ENCODE measurements at regions not wholly inside any gene's neighbourhood (a gene's known extent, or its start where the extent isn't known, plus 50 kb on each side); places are given as distances from the start of the nearest gene placed in this dataset.

DNA sequence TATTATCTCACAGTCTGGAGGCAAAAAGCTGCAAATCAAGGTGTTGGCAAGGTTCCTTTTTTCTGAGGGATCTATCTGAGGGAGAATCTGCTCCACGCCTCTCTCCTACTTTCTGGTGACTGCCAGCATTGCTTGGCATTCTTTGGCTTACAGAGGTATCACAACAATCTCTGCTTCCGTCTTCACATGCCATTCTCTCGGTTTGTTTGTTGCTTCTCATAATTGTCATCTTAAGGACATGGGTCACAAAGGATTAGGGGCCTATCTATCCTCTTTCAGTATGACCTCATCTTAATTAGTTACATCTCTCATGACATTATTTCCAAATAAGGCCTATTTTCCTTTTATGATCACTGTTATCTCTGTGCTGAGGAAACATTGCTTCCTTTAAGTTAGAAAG is 345.0 kb downstream of the FOXG1 start:
- DNase-seq, result no peak

DNA sequence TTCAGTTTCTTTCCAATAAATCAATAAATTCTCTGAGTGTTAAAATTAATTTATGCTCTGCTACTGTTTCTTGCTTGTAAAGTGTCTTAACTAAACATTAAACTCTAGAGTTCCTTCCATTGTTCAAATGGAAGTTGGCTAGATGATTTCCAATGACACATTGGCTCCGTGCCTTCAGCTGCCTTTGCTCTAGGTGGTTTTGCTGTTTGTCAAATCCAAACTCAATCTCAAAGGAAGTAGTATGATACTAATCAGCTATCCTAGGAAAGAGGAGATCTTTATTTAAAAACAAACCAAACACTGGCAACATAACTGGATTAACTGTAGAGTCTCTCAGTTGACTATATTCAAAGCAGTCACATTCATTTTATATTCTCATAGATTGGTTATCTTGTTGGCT is 356.4 kb downstream of the FOXG1 start:
- no peak for DNase-seq

DNA sequence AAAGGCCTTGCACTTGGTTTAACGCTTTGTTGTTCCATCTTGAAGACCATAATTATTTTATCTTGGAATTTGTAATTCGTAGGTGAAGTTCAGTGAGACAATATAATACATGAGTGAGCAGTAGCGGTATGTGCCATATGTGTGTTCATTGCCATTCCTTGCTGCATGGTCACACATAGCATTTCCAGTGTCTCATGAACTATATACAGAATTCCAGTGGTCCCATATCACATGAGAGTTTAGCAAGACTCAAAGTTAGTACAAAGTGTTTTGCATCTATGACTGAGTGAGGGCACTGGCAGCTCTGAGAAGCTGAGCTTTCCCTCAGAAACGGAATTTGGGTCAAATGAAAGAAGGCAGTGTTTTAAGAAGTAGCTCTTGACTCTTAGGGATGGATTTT is 359.8 kb downstream of the FOXG1 start:
- DNase-seq, result no peak

DNA sequence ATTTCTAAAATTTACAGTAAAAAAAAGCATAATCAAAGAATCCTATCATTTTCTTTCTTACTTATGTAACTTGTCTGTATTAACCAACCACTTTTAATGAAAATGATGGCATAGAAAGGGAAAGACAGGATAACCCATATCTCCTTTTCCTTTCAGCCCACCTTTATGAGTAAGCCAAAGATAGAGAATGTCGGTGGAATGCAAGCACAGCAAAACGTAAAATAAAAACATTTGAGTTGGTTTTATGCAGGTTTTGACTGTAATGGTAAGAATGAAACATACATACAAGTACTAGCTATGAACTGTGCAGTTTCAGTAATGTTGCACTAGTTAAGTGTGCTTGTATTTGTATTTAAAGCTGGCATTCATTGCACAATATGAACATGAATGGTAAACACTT is 360.3 kb downstream of the FOXG1 start:
- DNase-seq, result no peak

DNA sequence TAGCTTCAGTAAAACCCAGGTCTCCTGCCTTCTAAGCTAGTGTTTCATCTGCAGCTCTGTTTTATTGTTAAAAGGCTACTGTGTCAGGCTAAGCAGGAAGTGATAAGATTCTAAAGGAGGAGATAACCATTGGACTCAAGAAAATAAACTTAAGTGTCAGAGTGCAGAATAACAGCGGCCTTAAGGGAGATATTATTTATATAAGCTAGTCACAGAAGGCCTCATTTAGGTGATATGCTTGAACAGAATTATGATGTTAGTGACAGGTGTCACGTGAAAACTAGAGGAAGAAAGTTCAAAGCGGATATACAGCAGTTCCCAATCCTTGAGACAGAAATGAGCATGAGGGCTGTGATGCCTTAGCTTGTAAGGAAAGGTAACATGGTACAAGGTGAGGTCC is 373.4 kb downstream of the FOXG1 start:
- no peak for DNase-seq

DNA sequence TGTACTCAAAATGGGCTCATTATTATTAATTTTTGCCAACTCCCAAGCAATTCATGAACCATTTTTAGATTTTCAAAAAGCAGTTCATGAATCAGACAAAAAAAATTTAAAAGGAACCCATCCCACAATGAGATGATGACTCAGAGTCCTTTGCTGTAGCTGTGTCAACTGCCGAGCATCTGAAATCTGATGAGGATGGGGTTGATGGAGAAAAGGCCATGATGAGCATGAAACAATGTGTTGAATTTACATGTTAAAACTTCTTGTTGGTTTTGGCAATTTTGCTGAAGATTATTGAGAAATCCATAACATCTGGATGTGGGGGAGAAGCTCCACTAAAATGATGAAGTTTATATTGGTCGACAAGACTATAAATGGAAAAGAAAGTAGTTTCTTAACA is 378.0 kb downstream of the FOXG1 start:
- DNase-seq, result no peak

DNA sequence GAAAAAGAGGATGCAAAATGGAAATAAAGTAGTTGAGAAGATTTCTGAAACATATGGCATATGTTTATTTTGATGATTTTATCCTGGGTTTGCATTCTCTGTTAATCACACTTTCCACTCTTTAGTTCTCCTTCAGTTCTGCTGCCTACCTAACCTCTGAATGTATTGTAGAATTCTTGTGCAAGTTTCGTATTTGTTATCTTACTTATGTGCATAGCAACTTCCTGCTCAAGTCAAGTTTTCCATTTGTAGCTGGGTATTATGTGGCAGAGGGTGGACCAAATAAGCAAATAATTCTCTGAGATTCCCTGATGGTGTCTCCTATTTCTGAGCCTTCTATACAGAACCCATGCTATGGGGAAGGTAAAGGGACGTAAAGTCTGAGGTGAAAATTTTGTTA is 381.6 kb downstream of the FOXG1 start:
- no peak for DNase-seq

DNA sequence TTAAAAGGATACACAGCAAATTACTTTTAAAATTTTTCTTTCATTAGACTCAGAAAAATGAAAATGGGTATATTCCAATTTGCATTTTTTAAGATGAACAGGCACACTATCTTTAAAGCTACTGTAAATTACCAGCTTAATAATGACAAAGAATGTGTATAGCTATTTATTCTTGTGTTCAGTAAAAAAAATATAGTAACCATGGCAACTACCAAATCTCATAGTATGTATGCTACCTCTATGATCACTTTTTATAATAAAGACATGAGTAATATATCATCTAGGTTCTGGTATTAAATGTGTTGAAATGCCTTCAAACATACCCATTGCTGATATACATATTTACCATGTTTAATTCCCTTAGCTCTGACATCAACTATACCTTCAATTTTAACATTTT is 383.2 kb downstream of the FOXG1 start:
- no peak for DNase-seq

DNA sequence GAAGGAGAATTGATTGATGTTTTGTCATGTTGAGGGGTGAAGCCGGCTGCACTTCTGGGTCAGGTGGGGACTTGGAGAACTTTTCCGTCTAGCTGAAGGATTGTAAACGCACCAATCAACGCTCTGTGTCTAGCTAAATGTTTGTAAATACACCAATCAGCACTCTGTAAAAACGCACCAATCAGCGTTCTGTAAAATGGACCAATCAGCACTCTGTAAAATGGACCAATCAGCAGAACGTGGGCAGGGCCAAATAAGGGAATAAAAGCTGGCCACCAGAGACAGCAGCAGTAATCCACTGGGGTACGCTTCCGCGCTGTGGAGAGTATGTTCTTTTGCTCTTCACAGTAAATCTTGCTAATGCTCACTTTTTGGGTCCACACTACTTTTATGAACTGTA is 384.1 kb downstream of the FOXG1 start:
- DNase-seq, result no peak

DNA sequence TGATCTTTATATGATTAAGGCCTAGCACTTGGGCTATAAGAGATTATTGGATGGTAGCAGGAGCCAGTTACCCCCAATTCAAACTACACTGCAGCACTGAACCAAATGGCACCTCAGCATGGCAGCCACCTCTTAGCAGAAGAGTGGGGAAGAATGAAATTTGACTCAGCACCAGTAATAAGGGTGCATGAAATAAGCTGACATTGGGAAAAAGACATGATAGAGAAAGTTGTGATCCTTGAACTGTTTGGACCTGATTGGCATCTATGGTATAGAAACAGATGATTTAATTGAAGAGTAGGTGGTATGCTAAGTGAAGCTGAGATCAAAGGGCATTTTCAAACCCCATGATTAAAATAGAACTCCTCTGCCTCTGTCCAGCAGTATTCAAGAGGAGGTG is 389.5 kb downstream of the FOXG1 start:
- DNase-seq, result no peak

DNA sequence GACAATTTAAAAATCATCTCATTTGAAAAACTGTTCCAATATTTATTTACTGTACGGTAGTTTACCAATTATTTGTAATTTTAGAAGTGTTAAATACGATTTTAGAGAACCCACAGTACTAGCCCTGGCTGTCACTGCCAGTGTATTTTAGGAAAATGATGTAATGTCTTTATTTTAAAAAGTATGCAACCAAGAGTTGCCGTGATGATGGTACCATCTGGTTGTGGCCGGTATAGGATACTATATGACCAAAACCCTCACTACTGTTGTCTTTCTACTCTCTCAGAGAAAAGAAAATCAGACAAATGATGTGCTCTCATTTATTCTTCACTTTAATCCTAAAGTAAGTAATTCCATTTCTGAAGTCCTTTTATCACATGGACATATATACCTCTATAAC is 395.0 kb downstream of the FOXG1 start:
- no peak for DNase-seq

DNA sequence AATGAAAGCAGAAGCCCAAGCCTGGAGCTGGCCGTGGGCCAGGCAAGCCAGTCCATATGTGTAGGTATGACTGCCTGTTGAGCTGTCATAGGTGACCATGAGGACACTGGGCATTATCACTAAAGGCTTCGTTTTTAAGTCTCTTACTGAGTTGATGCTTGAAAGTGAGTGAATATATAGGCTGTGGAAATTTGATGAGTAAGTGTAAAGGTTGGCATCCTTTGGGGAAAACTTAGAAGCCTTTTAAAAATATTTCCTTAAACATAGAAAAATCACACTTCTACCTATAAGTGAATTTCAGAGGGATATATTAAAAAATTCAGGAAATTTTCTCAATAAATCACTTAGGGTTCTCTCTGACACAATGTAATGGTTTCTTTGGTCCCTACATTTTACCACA is 396.5 kb downstream of the FOXG1 start:
- DNase-seq, result no peak

DNA sequence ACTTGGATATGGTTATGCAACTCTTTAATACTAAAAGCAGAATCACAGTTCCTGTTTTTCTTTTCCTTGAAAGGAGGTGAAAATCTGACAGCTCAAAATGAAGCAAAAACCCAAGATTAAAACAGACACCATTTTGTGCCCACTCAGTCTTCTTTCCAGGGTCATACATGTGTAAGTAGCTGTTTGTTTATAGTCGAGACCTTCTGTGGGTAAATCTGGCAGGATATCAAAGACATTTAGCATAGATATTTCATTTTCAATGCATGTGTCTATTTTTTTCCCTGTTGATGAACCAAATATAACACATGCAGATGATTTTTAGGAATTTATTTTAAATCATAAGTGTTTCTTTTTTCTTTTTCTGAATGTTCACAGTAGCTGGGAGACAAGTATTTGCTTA is 398.8 kb downstream of the FOXG1 start:
- no peak for DNase-seq

DNA sequence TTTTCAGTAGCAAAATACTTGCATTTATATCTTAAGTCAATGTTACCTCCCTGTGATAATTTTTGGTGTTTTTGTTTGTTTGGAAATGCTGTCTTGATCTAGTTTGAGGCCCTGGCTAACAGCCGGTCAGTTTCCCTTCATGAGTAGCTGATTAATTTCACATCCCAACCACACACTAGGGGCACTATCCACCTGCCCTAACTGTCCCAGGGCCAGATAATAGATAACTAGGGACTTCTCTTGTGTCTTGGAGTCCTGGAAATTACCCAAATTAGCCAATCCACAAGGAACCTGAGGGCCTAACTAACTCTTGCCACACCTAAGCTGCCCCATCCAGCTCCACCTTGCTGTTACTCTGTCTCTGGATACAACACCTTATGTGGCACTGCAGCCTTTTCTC is 399.9 kb downstream of the FOXG1 start:
- DNase-seq, result no peak

DNA sequence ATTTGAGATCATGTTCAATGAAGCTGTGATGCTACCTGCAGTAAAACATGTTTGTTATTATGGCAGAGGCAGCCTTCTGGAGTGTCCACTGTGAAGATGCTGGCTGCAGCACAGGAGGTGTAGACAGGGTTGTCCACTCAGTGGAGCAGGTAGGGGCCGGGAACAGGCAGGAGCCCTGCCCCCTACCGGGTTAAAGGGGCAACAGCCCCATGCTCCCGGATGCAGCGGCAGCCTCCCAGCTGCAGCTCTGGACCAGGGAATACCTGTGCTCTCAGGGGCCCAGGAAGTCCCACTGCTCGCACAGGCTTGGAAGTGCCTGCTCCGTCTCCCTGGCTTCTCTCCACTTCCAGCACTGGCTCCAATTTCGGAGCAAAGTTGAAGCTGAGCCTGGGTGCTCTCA is 401.6 kb downstream of the FOXG1 start:
- no peak for DNase-seq

DNA sequence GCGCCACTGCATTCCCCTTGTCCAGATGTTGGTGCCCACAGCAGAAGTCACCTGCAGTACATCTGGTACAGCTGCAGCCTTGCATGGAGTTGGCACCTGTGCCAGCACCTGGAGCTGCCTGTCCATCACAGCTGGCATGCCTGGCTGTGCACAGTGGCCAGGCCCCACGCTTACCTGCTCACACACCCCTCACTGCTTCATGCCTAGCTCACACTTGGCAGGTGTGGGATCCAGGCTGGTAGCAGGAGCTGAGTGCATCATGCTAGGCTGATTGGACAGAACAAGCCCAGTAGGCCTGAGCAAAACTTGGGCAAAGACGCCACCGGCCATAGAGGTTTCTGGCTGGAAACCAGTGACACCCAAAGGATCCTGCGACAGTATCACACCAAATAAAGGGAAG is 402.8 kb downstream of the FOXG1 start:
- DNase-seq, result no peak

DNA sequence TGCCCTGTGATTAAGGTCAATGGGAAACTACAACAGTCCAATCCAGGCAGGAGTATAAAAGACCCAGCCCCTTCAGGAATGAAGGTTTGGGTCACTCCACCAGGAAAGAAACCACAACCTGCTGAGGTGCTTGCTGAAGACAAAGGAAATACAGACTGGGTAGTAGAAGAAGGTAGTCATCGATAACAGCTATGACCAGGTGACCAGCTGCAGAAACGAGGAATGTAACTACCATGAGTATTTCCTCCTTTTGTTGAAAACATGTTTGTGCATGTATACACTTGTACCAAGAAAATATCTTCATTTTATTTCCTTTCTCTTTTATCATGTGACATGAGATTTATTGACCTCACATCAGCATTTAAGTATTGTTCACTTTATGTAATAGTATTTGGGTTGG is 409.1 kb downstream of the FOXG1 start:
- no peak for DNase-seq

DNA sequence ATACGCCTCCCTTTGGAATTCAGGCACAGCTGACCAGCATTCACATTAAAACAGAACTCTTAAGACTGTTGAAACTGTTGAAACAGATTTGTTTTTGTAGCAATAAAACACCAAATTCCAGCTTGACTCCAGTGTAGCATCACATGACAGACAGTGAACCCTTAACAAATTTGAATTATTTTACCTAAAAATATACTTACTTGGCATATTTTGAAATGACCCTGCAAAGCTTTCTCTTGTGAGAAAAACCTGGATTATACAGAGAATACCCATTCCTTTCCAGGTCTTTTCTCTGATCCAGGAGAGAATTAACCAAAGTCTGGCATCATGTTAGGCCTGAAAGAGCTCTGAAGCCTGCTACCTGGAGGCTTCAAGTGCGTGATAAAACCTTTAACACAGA is 410.3 kb downstream of the FOXG1 start:
- DNase-seq, result no peak

DNA sequence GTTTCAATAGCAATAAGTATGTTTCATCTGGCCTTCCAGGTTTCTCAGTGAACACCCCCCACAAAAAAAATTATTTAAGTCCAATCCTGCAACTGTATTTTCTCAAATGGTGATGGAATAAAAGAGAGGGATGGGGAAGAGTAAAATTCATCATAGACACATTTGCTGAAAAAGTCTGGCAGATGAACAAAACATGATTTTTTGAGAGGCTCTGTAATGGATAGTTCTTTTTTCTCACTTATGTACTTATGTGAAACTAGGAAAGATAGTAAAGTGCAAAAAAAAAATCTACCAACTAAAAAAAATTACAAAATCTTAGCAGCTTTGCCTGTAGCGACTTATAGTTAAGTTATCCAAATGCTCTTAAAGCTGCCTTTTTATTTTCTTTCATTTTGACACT is 412.4 kb downstream of the FOXG1 start:
- DNase-seq, result no peak

DNA sequence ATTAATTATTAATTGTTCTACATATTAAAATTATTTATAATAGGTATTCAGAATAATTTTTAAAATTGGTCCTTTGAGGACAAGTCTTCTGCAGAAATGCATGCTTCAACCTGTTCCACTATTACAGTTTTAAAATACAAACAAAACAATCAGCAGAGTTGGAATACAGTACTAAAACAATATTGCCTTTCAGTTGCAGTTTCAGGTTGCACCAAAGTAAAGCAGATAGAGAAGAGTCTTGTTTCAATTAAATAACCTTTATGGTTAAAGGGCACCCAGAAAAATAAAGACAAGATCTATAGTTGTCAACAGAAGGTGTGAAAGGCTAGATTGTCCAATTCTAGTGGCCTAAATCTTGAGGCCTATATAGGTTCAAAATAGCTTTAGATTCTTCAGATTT is 424.5 kb downstream of the FOXG1 start:
- DNase-seq, result no peak

DNA sequence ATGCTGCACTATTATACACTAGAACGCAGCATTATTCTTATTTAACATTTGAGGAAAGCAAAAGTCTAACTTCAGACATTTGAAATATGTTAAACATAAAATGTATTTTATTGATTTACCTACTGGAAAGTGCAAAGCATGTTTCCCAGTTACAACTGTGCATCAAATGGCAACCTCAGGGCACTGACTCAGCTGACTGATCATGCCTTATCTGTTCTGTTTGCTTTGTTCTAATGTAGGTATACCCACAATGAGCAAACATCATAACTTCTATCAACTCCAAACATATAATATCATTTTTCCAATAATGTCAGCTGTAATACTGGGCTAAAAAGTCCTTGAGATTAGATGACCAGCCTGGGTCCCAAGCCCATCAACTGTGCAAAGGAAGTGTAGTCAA is 431.0 kb downstream of the FOXG1 start:
- DNase-seq, result no peak

DNA sequence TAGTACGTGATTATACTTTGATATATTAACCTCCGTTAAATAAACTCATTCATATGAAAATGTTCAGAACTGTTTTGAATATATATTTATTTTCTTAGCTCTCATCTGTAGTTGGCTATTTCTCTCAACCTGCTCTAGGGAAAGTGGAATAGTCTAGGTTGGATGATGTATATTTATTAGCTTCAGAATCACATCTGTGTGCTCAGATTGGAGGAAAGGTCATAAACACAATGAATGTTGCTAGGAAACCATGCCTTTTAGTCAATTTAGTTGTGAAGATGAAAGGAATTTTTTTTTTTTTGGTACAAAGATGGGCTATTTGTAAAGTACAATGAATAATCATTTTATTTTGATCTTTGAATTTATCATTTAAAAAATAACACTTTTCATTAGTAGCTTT is 439.1 kb downstream of the FOXG1 start:
- no peak for DNase-seq

DNA sequence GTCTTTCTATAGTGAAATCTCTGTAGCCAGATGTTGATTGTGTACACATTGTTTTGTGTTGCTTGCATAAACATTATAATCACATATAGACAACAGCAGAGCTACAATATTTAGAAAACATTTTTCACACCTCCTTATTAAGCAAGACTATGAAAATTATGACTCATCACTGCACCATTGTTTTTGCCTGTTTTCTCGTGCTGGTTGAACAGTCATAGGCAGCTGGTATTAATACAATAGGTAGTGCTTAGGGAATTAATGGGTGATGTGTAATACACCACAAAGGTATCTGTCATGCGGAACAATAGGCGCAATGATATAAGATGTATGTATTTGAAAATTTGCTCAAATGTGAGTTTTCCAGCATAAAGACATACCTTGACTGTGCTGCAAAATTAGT is 449.3 kb downstream of the FOXG1 start:
- no peak for DNase-seq

DNA sequence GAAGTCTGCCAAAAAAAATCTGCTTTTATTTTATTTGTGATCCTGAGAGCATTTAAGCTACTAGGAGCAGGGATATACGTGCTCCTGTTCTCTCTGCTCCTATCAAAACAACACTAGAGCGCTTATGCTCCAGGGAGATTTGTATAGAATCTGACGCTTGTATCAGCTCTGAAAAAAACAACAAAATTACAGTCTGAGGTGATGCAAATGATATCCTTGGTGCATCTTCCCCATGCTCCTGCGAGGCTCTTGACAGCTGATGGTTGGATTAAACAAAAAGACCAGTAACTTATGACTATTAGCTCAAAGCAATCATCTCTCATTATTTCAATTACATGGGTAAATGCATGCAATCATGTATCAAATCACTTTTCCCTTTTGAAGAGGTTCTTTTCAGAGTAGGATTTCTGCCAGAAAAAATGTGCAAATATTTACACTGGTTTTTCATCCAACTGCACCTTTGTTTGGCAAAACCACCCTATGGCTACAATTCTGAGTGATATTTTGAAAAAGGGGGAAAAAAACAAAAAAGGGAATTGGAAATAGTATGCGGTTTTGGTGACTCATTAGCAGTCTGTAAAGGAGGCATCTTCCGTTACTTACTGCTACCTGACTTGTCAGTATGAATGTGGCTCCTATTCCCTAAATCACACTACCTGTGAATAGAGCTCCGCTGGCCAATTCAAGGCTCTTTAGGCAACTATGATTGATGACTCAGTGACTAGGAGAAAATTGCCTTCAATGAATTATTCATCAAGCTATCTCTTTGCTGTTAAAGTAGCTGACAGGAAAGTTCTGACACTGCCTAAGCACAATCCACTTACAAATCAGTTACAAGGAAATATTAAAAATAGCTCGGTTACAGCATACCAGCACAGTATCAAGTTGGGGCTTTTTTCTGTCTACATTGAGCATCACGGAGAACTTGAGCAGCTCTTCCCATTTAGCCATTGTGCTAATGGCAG is 450.0 kb downstream of the FOXG1 start:
- DNase-seq, result no peak
